GM10266 (cell line): ENCODE measurements at regions not wholly inside any gene's neighbourhood (a gene's known extent, or its start where the extent isn't known, plus 50 kb on each side); places are given as distances from the start of the nearest gene placed in this dataset.
"Not testable (repeated sequence)": the region's sequence is repeated elsewhere in the genome, so short reads cannot be mapped to it uniquely, and the experiment has no call there.

Experiments used
- DNase-seq: peaks from one replicate; pipeline ENCODE4 v3.0.0; 2012; ENCODE audit errors: extremely low spot score
- CTCF ChIP-seq: IDR thresholded peaks from 2 replicates; pipeline ENCODE4 v1.5.1; 2012; ENCODE audit warnings: mild to moderate bottlenecking, low read depth; ENCODE audit not compliant: control insufficient read depth, insufficient read depth; ENCODE audit errors: missing control alignments

- no peak for TF ChIP-seq CTCF
- DNase-seq = no peak
Measured at GRCh38 chr5:42241636-42242035, 181.6 kb upstream of the GHR start.

GRCh38 chr5:42242210-42242609 is 181.0 kb upstream of the GHR start:
- TF ChIP-seq CTCF = no peak
- DNase-seq = no peak

- no peak for DNase-seq
- TF ChIP-seq CTCF = no peak
Measured at GRCh38 chr5:42242881-42243485, 180.3 kb upstream of the GHR start.

- TF ChIP-seq CTCF = no peak
- no peak for DNase-seq
Measured at GRCh38 chr5:42252306-42252705, 170.9 kb upstream of the GHR start.

GRCh38 chr5:42259914-42260313 is 163.3 kb upstream of the GHR start:
- not testable (repeated sequence) for DNase-seq

GRCh38 chr5:42267091-42267490 is 156.1 kb upstream of the GHR start:
- no peak for TF ChIP-seq CTCF
- no peak for DNase-seq

- not testable (repeated sequence) for DNase-seq
Measured at GRCh38 chr5:42268170-42268569, 155.1 kb upstream of the GHR start.

GRCh38 chr5:42268630-42269029 is 154.6 kb upstream of the GHR start:
- DNase-seq = no peak

More at GRCh38 chr5:42268630-42269029, 154.6 kb upstream of the GHR start:
- TF ChIP-seq CTCF = no peak
